ENCODE measurements at regions not wholly inside any gene's neighbourhood (a gene's known extent, or its start where the extent isn't known, plus 50 kb on each side); places are given as distances from the start of the nearest gene placed in this dataset.
A peak's percentile ranks its signal among the peaks of the same experiment; 100 is the strongest.
"Not testable (repeated sequence)": the region's sequence is repeated elsewhere in the genome, so short reads cannot be mapped to it uniquely, and the experiment has no call there.

DNA sequence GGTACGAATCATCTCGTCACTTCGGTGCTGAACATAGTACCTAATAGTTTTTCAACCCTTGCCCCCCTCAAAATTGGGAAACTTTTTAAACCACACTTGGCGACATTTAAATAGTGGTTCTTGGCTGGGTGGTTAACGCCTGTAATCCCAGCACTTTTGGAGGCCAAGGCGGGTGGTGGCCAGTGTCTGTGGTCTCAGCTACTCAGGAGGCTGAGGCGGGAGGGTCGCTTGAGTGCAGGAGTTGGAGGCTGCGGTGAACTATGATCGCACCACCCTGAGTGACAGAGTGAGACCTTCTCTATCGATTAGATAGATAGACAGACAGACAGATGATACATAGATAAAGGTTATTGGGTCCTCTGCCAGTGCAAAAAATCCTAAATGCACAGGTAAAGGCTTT lies 55.5 kb upstream of the RASAL2 start:
- no peak overlapping the region for H3K27ac ChIP-seq
- peak overlapping the region; percentile 48 for H3K4me3 ChIP-seq
- Mint-ChIP-seq H3K4me1 (no peaks in the 10 kb centered on the region), H3K36me3 (no peaks in the 10 kb centered on the region), H3K27me3 (ENCODE audit: insufficient read depth, low read depth) (peaks cover 4% of the 10 kb centered on the region), H3K9me3 (peaks cover 14% of the 10 kb centered on the region), H3K4me3 (no peak overlapping the region), H3K27ac (no peak overlapping the region)
- no peak overlapping the region for H3K9ac ChIP-seq
- peak overlapping the region; percentile 69 for H3K4me2 ChIP-seq
- no peaks in the 10 kb centered on the region for H3K27me3 ChIP-seq
- H3K79me2 ChIP-seq (ENCODE audit: low read depth), result no peaks in the 10 kb centered on the region
- H4K20me1 ChIP-seq (ENCODE audit: low read depth), result no peaks in the 10 kb centered on the region
- H3K4me1 ChIP-seq, result no peaks in the 10 kb centered on the region
- peaks cover 5% of the 10 kb centered on the region for H3F3A ChIP-seq (ENCODE audit: low read depth)
- TF ChIP-seq EZH2phosphoT487 (IDR thresholded peaks at IDR 0.05), result no peak
- TF ChIP-seq, protein P1, sequence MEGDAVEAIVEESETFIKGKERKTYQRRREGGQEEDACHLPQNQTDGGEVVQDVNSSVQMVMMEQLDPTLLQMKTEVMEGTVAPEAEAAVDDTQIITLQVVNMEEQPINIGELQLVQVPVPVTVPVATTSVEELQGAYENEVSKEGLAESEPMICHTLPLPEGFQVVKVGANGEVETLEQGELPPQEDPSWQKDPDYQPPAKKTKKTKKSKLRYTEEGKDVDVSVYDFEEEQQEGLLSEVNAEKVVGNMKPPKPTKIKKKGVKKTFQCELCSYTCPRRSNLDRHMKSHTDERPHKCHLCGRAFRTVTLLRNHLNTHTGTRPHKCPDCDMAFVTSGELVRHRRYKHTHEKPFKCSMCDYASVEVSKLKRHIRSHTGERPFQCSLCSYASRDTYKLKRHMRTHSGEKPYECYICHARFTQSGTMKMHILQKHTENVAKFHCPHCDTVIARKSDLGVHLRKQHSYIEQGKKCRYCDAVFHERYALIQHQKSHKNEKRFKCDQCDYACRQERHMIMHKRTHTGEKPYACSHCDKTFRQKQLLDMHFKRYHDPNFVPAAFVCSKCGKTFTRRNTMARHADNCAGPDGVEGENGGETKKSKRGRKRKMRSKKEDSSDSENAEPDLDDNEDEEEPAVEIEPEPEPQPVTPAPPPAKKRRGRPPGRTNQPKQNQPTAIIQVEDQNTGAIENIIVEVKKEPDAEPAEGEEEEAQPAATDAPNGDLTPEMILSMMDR (IDR thresholded peaks at IDR 0.05), result no peak
- no peak for TF ChIP-seq EZH2 (IDR thresholded peaks at IDR 0.05)
- H3K9me3 ChIP-seq (ENCODE audit: low read depth), result no peaks in the 10 kb centered on the region
- H3K36me3 ChIP-seq, result no peaks in the 10 kb centered on the region
- no peak for DNase-seq (ENCODE audit: low spot score)
- no peak overlapping the region for H2AFZ ChIP-seq (replicated peaks)

DNA sequence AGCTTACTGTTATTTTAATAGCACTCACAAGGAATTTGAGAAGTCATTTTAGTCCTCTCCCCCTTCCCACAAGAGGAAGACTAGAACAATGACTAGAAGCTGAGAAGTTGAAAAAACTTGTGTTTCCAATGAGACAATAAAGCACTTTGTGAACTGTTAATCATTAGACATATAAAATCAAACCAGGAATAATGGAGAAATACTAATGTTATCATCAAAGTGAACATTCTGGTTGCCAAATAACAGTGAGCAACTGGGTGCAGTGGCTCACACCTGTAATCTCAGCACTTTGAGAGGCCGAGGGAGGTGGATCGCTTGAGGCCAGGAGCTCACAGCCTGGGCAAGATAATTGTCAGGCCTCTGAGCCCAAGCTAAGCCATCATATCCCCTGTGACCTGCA lies 54.0 kb upstream of the RASAL2 start:
- peaks cover 5% of the 10 kb centered on the region for H3F3A ChIP-seq (ENCODE audit: low read depth)
- no peaks in the 10 kb centered on the region for H3K4me1 ChIP-seq
- H3K27me3 ChIP-seq, result no peaks in the 10 kb centered on the region
- no peaks in the 10 kb centered on the region for H3K36me3 ChIP-seq
- H3K4me3 ChIP-seq, result no peak overlapping the region
- TF ChIP-seq EZH2 (IDR thresholded peaks at IDR 0.05) (no peak), EZH2phosphoT487 (IDR thresholded peaks at IDR 0.05) (no peak)
- TF ChIP-seq, protein P1 (IDR thresholded peaks at IDR 0.05), result no peak
- no peak overlapping the region for H3K27ac Mint-ChIP-seq
- no peaks in the 10 kb centered on the region for H3K79me2 ChIP-seq (ENCODE audit: low read depth)
- DNase-seq (ENCODE audit: low spot score), result no peak
- H3K9ac ChIP-seq, result no peak overlapping the region
- H2AFZ ChIP-seq (replicated peaks), result no peak overlapping the region
- peaks cover 4% of the 10 kb centered on the region for H3K27me3 Mint-ChIP-seq (ENCODE audit: insufficient read depth, low read depth)
- H3K27ac ChIP-seq, result no peak overlapping the region
- H3K4me1 Mint-ChIP-seq, result no peaks in the 10 kb centered on the region
- H4K20me1 ChIP-seq (ENCODE audit: low read depth), result no peaks in the 10 kb centered on the region
- peaks cover 14% of the 10 kb centered on the region for H3K9me3 Mint-ChIP-seq
- no peak overlapping the region for H3K4me3 Mint-ChIP-seq
- H3K9me3 ChIP-seq (ENCODE audit: low read depth), result no peaks in the 10 kb centered on the region
- H3K36me3 Mint-ChIP-seq, result no peaks in the 10 kb centered on the region
- no peak overlapping the region for H3K4me2 ChIP-seq

DNA sequence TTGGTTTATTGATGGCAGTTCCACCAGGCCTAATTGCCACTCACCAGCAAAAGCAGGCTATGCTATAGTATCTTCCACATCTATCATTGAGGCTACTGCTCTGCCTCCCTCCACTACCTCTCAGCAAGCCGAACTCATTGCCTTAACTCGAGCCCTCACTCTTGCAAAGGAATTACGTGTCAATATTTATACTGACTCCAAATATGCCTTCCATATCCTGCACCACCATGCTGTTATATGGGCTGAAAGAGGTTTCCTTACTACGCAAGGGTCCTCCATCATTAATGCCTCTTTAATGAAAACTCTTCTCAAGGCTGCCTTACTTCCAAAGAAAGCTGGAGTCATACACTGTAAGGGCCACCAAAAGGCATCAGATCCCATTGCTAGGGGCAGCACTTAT lies 50.0 kb upstream of the RASAL2 start:
- DNase-seq (ENCODE audit: low spot score); H3K36me3 Mint-ChIP-seq: not testable (repeated sequence)

More for the DNA sequence above, 50.0 kb upstream of the RASAL2 start:
- H3K27ac Mint-ChIP-seq; H4K20me1 ChIP-seq (ENCODE audit: low read depth); H3K9me3 Mint-ChIP-seq; H3K27me3 ChIP-seq; H3K9me3 ChIP-seq (ENCODE audit: low read depth); H3K4me3 ChIP-seq; H3K9ac ChIP-seq; H3K79me2 ChIP-seq (ENCODE audit: low read depth); H3K4me2 ChIP-seq; H3K4me1 ChIP-seq; H3K27me3 Mint-ChIP-seq (ENCODE audit: insufficient read depth, low read depth); H3K4me1 Mint-ChIP-seq; H3K27ac ChIP-seq; H2AFZ ChIP-seq (replicated peaks); H3F3A ChIP-seq (ENCODE audit: low read depth); H3K4me3 Mint-ChIP-seq; H3K36me3 ChIP-seq: not testable (repeated sequence)

Data from neural progenitor cell (in vitro differentiated cells).